HG02588 (cell line): ENCODE measurements at regions not wholly inside any gene's neighbourhood (a gene's known extent, or its start where the extent isn't known, plus 50 kb on each side); places are given as distances from the start of the nearest gene placed in this dataset.

Experiments used
- ATAC-seq: cut with Tn5 transposase; IDR thresholded peaks from one replicate; pipeline ENCODE4 v1.9.1; 2021; ENCODE audit warnings: mild to moderate bottlenecking, moderate library complexity; ENCODE audit not compliant: unreplicated experiment

GRCh38 chr12:125222876-125223275 is 157.6 kb downstream of the AACS start:
- no peak for ATAC-seq

- ATAC-seq = no peak
These were observed 160.4 kb downstream of the AACS start for GRCh38 chr12:125225641-125226040.

GRCh38 chr12:125228519-125229260 is 163.5 kb downstream of the AACS start:
- no peak for ATAC-seq

DNA sequence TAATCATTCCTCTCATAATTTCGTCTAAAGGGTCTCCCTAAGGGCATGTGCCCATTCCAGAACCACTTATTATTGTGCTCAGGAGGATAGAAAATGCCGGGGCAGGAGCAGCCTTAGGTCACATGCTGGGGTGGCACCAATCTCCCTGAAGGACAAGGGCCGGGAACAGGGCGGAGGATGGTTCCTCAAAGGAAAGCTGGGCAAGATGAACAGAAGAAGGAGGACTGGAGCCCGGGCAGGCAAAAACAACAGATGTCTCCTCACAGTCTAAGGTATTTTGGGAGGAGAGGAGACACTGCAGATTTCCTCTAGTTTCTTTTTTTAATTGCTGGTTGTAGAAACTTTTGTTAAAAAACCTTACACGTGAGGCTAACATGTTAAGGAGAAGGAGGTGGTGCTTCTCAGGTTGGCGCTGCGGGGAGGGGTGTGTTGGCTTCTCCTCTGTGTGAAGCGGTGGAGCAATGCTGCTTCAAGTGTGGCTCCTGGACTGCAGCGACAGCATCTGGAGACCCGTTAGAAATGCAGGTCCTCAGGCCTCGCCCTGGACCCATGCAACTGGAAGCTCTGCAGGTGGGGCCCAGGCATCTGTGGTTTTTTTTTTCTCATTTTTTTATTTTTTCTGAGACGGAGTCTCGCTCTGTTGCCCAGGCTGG is 164.8 kb downstream of the AACS start:
- ATAC-seq = no peak

DNA sequence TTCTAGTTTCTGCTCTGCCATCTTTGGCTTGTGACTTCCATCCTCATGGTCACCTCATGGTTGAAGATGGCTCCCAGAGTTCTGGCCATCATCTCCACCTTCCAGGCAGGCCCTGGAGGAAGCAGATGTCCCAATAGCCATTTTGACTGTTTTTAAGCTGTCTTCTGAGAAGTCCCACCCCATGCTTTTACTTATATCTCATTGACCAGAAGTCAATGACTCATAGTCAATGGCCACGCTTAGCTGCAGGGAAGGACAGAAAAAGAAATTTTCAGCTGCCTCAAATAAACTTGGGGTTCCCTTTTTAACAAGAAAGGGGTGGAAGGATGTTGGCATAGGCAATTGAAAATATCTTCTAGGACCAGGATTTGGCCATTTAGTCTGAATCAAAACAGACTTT is 168.1 kb downstream of the AACS start:
- no peak for ATAC-seq

DNA sequence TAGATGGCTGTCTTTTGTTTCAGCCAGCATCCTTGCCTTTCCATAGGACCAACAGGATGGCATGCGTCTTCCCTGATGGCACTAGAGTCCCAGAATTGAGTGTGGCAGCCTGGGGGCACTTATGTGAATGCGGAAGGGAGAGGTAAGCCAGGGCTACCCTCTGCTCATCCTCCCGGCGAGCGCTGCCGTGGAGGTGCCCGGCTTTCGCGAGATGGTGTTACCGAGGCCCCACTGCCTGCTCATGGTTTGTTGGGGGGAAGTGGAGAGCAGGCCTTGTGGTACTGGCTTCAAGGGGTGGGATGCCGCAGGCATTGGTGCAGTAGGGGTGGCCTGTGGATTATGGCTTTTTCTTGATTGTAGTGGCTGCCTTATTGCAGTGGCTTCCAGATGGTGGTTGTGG is 174.3 kb downstream of the AACS start:
- ATAC-seq = no peak

GRCh38 chr12:125240717-125241116 is 175.5 kb downstream of the AACS start:
- no peak for ATAC-seq

DNA sequence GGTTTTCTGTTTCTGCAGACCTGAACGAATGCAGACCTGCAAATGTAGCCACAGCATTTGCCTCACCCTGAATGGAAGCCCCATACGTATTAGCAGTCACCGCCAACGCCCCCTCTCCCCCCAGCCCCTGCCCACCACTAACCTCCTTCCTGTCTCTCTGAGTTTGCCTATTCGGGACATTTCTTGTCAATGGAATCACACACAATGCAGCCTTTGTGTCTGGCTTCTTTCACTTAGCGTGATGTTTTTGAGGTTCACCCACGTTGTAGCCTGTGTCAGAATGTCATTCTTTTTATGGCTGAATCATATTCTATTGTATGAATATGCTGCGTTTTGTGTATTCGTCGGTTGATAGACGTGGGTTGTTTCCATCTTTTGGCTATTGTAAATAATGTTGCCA is 178.6 kb downstream of the AACS start:
- ATAC-seq = no peak

GRCh38 chr12:125244338-125244737 is 179.1 kb downstream of the AACS start:
- no peak for ATAC-seq

DNA sequence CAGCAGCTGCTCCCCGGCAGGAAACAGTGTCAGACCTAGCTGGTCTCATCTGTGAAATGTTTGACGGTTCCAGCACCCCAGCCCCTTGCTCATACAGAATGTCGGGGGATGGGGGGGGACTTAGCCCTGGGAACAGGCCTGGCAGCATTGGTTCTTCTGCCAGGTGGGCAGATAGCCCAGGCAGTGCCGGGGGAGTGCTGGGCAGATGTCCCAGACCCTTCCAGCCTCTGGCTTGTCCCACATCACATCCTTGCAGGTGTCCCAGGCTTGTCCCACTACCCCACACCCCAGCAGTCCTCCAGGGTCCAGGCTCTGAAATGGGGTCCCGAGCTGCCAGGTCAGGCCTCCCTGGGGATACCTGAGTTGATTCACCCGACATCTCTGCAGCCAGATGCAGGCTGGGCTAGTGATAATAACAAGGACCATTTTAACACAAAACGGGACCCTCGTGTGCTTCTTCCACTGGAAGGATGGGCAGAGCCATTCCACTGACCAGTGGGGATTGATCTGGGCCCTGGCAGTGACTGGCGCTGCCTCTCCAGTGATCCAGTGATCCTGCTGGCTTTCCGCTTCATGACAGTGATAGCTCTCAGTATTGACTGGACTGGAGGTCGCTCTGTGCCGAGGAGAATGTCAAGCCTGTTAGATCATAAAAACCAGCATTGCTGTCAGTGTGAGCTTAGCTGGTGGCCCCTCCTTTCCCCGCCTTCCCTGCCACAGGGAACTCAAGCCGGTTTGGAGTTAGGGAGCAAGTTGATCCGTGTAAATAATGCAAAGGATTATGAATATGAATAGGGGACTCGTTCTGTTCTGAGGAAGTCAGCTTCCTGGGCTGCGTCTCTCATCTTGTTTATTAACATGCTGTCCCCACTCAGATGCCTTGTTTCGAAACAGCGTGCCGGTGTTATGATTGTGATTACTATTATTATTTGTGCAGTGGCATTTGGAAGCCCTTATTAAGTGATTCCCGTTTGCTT is 180.6 kb downstream of the AACS start:
- no peak for ATAC-seq

DNA sequence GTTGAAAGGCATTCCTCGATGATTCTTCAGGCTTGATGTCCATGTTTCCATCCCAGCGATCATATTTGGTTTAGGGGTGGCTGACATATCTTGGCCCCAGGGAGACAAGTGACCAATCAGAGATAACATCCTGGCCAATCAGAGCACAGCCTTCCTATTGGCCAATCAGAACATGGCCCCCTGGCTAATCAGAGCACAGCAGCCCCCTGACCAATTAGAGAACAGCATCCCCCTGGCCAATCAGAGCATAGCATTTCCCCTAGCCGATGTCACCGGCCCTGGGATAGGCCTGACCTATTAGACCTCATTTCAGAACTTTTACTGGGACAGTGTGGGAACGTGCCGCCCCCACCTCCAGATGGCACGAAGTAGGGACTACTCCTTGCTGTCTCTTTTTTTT is 182.2 kb downstream of the AACS start:
- ATAC-seq = no peak

DNA sequence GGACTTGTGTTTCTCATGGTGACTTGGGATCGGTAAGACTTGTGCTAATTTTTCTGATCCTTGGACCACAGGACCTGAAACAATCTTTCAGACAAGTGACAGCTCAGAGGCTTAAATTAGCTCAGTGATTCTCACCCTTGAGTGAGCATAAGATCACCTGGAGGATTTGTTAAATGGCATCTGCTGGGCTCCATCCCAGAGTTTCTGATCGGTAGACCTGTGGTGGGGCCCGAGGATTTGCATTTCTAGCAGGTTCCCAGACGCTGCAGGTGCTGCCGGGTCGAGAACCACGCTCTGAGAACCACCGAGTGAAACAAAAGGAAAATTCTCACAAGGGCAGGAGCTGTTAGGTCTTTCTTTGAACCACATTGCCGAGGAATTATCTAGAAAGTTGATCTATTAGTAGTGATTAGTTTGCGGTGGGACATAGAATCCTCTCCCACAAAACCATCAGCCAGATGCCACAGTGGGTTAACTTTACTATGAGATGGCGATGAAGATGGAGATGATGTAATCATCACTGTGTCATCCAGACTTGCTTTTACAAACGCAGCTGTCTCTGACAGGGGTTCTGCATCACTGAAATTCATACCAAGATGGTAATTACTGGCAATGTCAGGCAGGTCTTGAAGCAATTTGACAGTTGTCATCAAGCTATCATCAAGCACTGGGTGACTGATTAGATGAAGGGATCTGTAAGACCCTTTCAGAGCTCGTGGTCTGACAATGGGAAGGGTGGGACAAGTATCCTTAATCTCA is 184.0 kb downstream of the AACS start:
- no peak for ATAC-seq

DNA sequence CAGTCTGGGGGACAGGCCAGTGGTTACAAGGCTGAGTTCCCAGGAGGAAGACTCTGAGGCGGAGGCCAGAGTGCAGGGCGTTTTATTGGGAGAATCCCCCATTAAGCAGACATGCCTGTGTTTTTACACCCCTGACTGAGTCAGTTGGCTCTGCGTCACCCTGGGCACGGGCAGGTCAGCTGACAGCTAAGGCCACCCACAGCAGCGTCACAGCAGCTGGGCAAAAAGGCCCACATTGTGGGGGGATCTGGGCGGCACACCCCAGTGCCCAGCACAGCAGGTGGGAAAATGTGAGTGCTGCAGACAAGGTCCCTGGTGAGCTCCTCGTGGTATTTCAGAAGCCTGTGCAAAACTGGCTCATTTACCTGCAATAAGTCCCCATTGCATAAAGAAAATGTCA is 184.7 kb downstream of the AACS start:
- no peak for ATAC-seq

- ATAC-seq = no peak
These were observed 189.0 kb downstream of the AACS start for GRCh38 chr12:125254236-125254635.

GRCh38 chr12:125254856-125255255 is 189.6 kb downstream of the AACS start:
- ATAC-seq = no peak

DNA sequence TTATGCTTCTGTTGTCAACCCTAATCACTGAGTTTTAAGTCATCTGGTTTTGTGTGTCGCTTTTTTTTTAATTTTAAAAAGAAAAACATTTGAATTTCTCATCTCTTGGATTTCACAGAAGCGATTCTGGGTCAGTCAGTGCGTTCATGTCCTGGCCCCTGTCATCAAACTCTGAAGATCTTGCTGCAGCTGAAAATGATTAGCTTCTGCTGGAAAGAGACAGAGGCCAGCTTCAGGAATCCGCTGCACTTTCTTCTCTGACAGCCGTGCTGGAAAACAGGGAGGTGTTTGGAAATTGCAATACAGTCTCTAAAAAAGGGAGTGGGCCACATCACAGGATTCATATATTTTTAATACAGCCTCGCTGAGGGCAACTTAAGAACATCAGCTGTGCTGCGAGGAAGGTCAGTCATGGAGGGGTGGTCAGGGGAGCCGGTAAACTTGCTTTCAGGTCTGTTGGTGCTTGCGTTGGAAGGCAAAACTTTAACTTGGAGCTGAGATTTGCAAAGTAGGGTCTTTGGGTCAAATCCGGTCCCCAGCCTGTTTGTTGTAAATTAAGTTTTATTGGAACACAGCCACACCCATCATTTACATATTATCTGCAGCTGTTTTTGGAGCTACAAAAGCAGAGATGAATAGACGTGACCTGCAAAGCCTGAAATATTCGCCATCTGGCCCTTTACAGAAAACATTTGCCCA is 190.8 kb downstream of the AACS start:
- ATAC-seq = no peak

- ATAC-seq = no peak
These were observed 191.3 kb downstream of the AACS start for GRCh38 chr12:125256634-125256936.

DNA sequence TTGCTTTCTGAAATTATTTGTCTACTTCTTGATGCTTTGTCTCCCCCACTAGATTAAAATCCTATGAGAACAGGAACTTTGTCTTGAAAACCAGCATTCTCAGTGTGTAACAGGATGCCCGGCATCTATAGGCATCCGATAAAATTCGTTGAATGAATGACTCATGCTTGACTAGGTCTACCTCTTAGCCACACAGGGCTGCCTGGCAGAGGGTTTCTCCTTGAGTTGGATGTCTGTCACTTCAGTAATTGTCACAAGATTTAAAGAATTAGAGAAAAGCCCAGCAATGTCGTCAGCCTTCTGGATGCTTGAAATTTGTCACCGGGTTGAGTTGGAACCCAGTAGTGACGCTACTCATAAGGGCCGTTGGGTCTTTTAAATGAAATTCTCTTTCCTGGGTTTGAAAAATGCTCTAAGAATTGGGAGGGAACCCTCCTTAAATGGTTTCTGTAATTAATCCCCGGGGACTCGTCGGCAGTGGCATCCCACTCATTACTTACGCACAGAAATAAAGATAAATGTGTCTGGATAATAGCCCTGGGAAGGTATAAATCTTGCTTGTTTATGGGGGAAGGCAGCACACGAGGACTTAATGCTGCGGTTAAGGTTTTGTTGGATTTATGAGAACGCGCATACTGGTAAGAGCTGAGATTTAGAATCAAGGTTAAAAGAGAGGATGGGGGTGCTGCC is 194.1 kb downstream of the AACS start:
- no peak for ATAC-seq

DNA sequence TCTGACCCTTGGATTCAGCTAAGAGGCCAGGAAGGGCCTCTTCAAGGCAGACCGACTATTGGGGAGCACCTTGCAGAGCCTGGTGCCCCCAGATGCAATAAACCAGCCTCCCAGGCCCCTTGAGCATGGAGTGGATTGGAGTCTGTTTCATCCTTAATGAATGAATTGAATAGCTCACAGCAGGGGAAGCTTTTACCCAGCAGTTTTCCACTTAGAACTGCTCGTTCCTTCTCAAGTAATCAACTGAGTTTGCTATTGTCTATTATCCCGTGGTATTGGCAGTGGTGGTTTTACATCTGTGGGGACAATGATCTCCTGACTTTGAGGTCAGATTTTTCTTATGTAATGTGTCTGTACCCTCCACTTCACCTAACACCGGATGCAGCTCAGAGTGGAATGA is 197.6 kb downstream of the AACS start:
- ATAC-seq = no peak

DNA sequence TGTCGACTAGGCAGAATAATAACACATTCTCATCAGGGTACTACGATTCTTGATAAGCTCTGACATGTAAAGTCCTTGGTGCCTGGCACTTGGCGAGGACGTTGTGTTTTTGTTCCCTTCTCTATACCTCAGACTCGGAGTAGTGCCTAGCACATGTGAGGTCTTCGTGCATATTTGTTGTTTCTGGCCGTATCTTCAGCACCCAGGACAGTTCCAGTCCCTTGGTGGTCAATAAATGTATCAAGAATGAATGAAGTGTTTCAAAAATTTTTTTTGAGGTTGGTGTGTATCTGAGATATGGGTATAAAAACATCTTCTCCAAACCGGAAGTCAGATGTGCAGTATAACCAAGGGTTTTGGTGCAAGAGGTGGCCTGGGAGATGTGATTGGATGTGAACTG is 198.2 kb downstream of the AACS start:
- ATAC-seq = no peak
